IMR-90 (cell line): ENCODE measurements at regions not wholly inside any gene's neighbourhood (a gene's known extent, or its start where the extent isn't known, plus 50 kb on each side); places are given as distances from the start of the nearest gene placed in this dataset.

ENCODE experiments used
- ATAC-seq: fragments of 200-7000 bp; cut with Tn5 transposase; 2 replicates; pipeline ENCODE4 v1.9.1; 2020; ENCODE audit warnings: low read depth, mild to moderate bottlenecking, moderate library complexity
- BruUV-seq: library from RNA; stranded (reverse); fragments of 400-500 nt; replicated peaks from 2 replicates; lab custom pipeline; 2021; lab: Mats Ljungman, UMichigan
- CTCF ChIA-PET: fragments of 300-600 bp; formaldehyde crosslinking; extraction: SDS; loops from one replicate; lab custom pipeline; 2021; ENCODE audit warnings: antibody characterized with exemption; lab: Yijun Ruan, JAX
- POLR2A ChIA-PET: fragments of 300-600 bp; sonication (Branson Sonifier 250); formaldehyde crosslinking; loops from one replicate; lab custom pipeline; 2022; ENCODE audit warnings: antibody characterized with exemption; ENCODE audit not compliant: unreplicated experiment; lab: Charles Lee
- DNase-seq: peaks from one replicate; pipeline ENCODE4 v3.0.0; 2013
- H2AFZ ChIP-seq: replicated peaks from 2 replicates; pipeline ENCODE3; 2013; ENCODE audit warnings: low read length, mild to moderate bottlenecking; ENCODE audit not compliant: poor library complexity
- H2AK5ac ChIP-seq: 2 replicates; pipeline ENCODE4 v1.6.1; 2013; ENCODE audit warnings: low read depth, low read length, inconsistent platforms
- H2AK9ac ChIP-seq: replicated peaks from 2 replicates; pipeline ENCODE3; 2013; ENCODE audit warnings: mild to moderate bottlenecking, low read depth, low read length, moderate library complexity; ENCODE audit not compliant: poor library complexity
- H2BK120ac ChIP-seq: 2 replicates; pipeline ENCODE4 v1.6.1; 2013; ENCODE audit warnings: low read depth, low read length, inconsistent platforms
- H2BK15ac ChIP-seq: 3 replicates; pipeline ENCODE4 v1.6.1; 2013; ENCODE audit warnings: low read depth, low read length, inconsistent platforms
- H2BK20ac ChIP-seq: 2 replicates; pipeline ENCODE4 v1.6.1; 2013; ENCODE audit warnings: low read depth, mild to moderate bottlenecking, inconsistent platforms, low read length, moderate library complexity
- H2BK5ac ChIP-seq: 2 replicates; pipeline ENCODE4 v1.6.1; 2013; ENCODE audit warnings: mild to moderate bottlenecking, low read depth, low read length, inconsistent platforms; ENCODE audit not compliant: poor library complexity, severe bottlenecking
- H3K14ac ChIP-seq: replicated peaks from 2 replicates; pipeline ENCODE4 v1.6.1; 2013; ENCODE audit warnings: low read depth, low read length, inconsistent platforms
- H3K18ac ChIP-seq: 2 replicates; pipeline ENCODE4 v1.6.1; 2013; ENCODE audit warnings: low read depth, low read length, control low read depth
- H3K23ac ChIP-seq: 2 replicates; pipeline ENCODE4 v1.6.1; 2013; ENCODE audit warnings: low read depth, low read length, inconsistent platforms
- H3K27ac ChIP-seq: 2 replicates; pipeline ENCODE4 v1.5.1; 2013; ENCODE audit warnings: mild to moderate bottlenecking, control low read depth, low read length; ENCODE audit not compliant: insufficient read depth
- H3K27me3 ChIP-seq: 2 replicates; pipeline ENCODE4 v1.6.1; 2013; ENCODE audit warnings: low read length; ENCODE audit not compliant: control insufficient read depth, insufficient read depth
- H3K36me3 ChIP-seq: 2 replicates; pipeline ENCODE4 v1.6.1; 2013; ENCODE audit warnings: low read length, mixed read lengths; ENCODE audit not compliant: control insufficient read depth, insufficient read depth
- H3K4ac ChIP-seq: 2 replicates; pipeline ENCODE4 v1.6.1; 2013; ENCODE audit warnings: low read depth, low read length, inconsistent platforms
- H3K4me1 ChIP-seq: 2 replicates; pipeline ENCODE4 v1.6.1; 2013; ENCODE audit warnings: low read length, mixed read lengths; ENCODE audit not compliant: control insufficient read depth, insufficient read depth
- H3K4me2 ChIP-seq: 2 replicates; pipeline ENCODE4 v1.6.1; 2013; ENCODE audit warnings: low read depth, mild to moderate bottlenecking, control low read depth, low read length, moderate library complexity
- H3K4me3 ChIP-seq: 2 replicates; pipeline ENCODE4 v1.5.1; 2013; ENCODE audit warnings: low read depth, mild to moderate bottlenecking, control low read depth, low read length, moderate library complexity; ENCODE audit not compliant: insufficient read depth
- H3K56ac ChIP-seq: 2 replicates; pipeline ENCODE4 v1.6.1; 2013; ENCODE audit warnings: low read length, inconsistent platforms; ENCODE audit not compliant: insufficient read depth; ENCODE audit errors: extremely low read depth
- H3K79me1 ChIP-seq, 2 experiments: 2 replicates each; pipeline ENCODE4 v1.6.1; 2013; ENCODE audit warnings: low read length in 2 of 2, inconsistent platforms in 1 of 2, low read depth in 1 of 2
- H3K9ac ChIP-seq: 2 replicates; pipeline ENCODE4 v1.6.1; 2013; ENCODE audit warnings: low read depth, low read length, control low read depth
- H3K9me1 ChIP-seq: 2 replicates; pipeline ENCODE4 v1.6.1; 2013; ENCODE audit warnings: low read length, inconsistent platforms; ENCODE audit not compliant: insufficient read depth
- H3K9me3 ChIP-seq: 2 replicates; pipeline ENCODE4 v1.6.1; 2013; ENCODE audit warnings: low read length; ENCODE audit not compliant: control insufficient read depth, insufficient read depth
- H4K20me1 ChIP-seq: 2 replicates; pipeline ENCODE4 v1.6.1; 2013; ENCODE audit warnings: low read length, inconsistent platforms; ENCODE audit not compliant: insufficient read depth
- H4K5ac ChIP-seq: 2 replicates; pipeline ENCODE4 v1.6.1; 2013; ENCODE audit warnings: mild to moderate bottlenecking, low read depth, low read length, control low read depth
- H4K8ac ChIP-seq, 2 experiments: 2 replicates each; pipeline ENCODE4 v1.6.1; 2013; ENCODE audit warnings: low read depth in 2 of 2, low read length in 2 of 2, control low read depth in 1 of 2, inconsistent platforms in 1 of 2
- H4K91ac ChIP-seq: 2 replicates; pipeline ENCODE4 v1.6.1; 2013; ENCODE audit warnings: low read depth, low read length, inconsistent platforms; ENCODE audit not compliant: insufficient read depth
- FOS ChIP-seq: fragments of 150-350 bp; IDR thresholded peaks from 2 replicates; pipeline ENCODE4 v1.6.1; 2016; ENCODE audit warnings: low read depth, low read length
- MAZ ChIP-seq: IDR thresholded peaks from 2 replicates; pipeline ENCODE4 v1.6.1; 2012; ENCODE audit warnings: low read depth, mild to moderate bottlenecking, low read length, improper control_type of control experiment, moderate library complexity, borderline replicate concordance
- NFE2L2 ChIP-seq: fragments of 150-350 bp; IDR thresholded peaks from 2 replicates; pipeline ENCODE4 v1.6.1; 2016; ENCODE audit warnings: low read depth, mild to moderate bottlenecking, low read length
- POLR2A ChIP-seq: IDR thresholded peaks from 2 replicates; pipeline ENCODE4 v1.6.1; 2012; ENCODE audit warnings: mild to moderate bottlenecking, low read depth, low read length
- SMC3 ChIP-seq: fragments of 150-350 bp; IDR thresholded peaks from 2 replicates; pipeline ENCODE4 v1.6.1; 2016; ENCODE audit warnings: low read depth, mild to moderate bottlenecking, antibody characterized with exemption, low read length, moderate library complexity
- WGBS, 2 experiments: methylation state at CpG; one replicate each; pipeline versions ENCODE4 v1.1.5 to v1.1.7; 2013; ENCODE audit warnings: missing lambda C conversion rate in 2 of 2; ENCODE audit not compliant: insufficient read length in 1 of 2; ENCODE audit errors: extremely low coverage in 2 of 2; 5-methylcytosine and 5-hydroxymethylcytosine counted together
- dilution Hi-C: fragments of 300-500 bp; cut with HindIII; formaldehyde crosslinking; loops from one replicate; pipeline ENCODE4 v1.14.3; 2018; ENCODE audit warnings: low sequenced_read_pairs; ENCODE audit not compliant: unreplicated experiment
- in situ Hi-C: fragments of 300-500 bp; cut with MboI; formaldehyde crosslinking; loops from 3 replicates; pipeline ENCODE4 v1.14.3; 2019; ENCODE audit warnings: low sequenced_read_pairs, inconsistent platforms, mixed read lengths
- intact Hi-C: fragments of 100-400 bp; cut with micrococcal nuclease; formaldehyde crosslinking; loops from 2 replicates; pipeline ENCODE4 v1.10.0; 2022

DNA sequence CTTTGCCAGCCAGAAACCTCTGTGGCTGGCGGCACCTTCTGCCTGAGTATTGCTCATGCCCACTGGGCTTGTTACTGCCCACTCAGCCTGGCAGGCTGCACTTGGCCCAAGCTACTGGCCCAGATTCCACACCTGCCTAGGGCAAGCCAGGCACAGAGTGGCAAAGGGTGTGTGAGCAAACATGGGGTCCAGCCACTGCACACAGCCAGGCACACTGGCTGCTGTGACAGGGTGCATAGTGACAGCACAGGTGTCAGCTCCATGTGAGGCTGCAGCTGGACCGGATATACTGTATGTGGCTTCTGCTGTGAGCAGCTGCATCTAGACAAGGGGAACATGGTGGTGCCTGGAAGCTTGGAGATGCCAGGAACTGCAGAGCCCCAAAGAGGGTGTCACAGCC lies 113.9 kb downstream of the COPS8 start:
- H3K56ac ChIP-seq = peak overlapping the region; percentile 96
- H4K5ac ChIP-seq = peak overlapping the region; percentile 100
- H3K79me1 ChIP-seq = peaks cover 3 to 54% of the 10 kb centered on the region in 2 experiments; a peak in 3 of 4 replicates
- H3K36me3 ChIP-seq = no peaks in the 10 kb centered on the region
- peak overlapping the region; percentile 34 for H2AFZ ChIP-seq
- ChIA-PET CTCF (no interaction called here), POLR2A (interaction anchor here (1.7 to 3.0 kb wide), 3 partner anchors 17 to 211 kb away, joined by 5 to 13 read pairs (median 11); no protein-coding TSS in a partner anchor)
- peak overlapping the region; percentile 62 for H3K9ac ChIP-seq
- H2BK15ac ChIP-seq = peak overlapping the region; percentile 86; the same call in 2 of the 3 replicates
- peak overlapping the region; percentile 98 for H2BK20ac ChIP-seq
- H2AK5ac ChIP-seq = peak overlapping the region; percentile 97
- peak overlapping the region; percentile 98 for H3K27ac ChIP-seq
- H4K20me1 ChIP-seq = no peaks in the 10 kb centered on the region
- in situ Hi-C loops (no loop called here), dilution Hi-C loops (no loop called here), intact Hi-C loops (no loop called here)
- H3K4me1 ChIP-seq = peaks cover 57% of the 10 kb centered on the region
- H3K27me3 ChIP-seq = no peaks in the 10 kb centered on the region
- no peaks in the 10 kb centered on the region for H3K9me3 ChIP-seq
- peaks cover 46% of the 10 kb centered on the region for H3K9me1 ChIP-seq
- peak overlapping the region; percentile 98 for H2BK5ac ChIP-seq
- peak overlapping the region; percentile 98 for H2BK120ac ChIP-seq
- peak overlapping the region; percentile 93 to 99 for H4K8ac ChIP-seq
- TF ChIP-seq FOS (no peak), MAZ (no peak), SMC3 (no peak), NFE2L2 (no peak), POLR2A (peak; percentile 33; the same call in 1 of the 2 replicates)
- ATAC-seq (no peak), DNase-seq (no peak)
- no TSS peak for BruUV-seq
- H3K4ac ChIP-seq = peak overlapping the region; percentile 99
- H3K23ac ChIP-seq = peak overlapping the region; percentile 76
- peak overlapping the region; percentile 8 for H2AK9ac ChIP-seq
- no peak overlapping the region for H3K4me3 ChIP-seq
- H3K4me2 ChIP-seq = no peak overlapping the region
- H4K91ac ChIP-seq = peak overlapping the region; percentile 100
- H3K14ac ChIP-seq = peak overlapping the region; percentile 97
- 88% methylated on average over 1 of the region's 2 CpGs; no CpG with 5 or more reads in 1 of the 2 experiments for WGBS, 2 experiments
- H3K18ac ChIP-seq = peak overlapping the region; percentile 98
